ENCODE measurements at regions not wholly inside any gene's neighbourhood (a gene's known extent, or its start where the extent isn't known, plus 50 kb on each side); places are given as distances from the start of the nearest gene placed in this dataset.
"Not testable (repeated sequence)": the region's sequence is repeated elsewhere in the genome, so short reads cannot be mapped to it uniquely, and the experiment has no call there.

DNA sequence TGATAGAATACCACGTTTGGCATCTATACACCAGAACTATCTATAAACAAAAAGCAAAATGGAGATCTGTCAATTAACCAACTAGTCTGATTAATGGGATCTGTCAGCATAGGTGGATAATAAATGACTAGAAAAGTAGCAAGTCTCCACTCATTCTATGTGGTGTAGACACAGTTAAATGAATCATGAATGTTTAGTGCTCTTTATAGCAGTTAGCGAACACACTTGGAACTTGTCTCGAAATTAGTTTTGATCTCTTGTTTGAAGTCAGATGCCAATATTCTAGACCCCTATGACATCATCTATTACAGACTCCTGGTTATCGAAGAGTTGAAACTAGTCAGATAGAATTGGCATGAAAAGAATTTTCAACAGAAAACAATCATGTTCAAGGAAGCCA lies 259.7 kb downstream of the AHR start:
- DNase-seq (ENCODE audit: low spot score): no peak

DNA sequence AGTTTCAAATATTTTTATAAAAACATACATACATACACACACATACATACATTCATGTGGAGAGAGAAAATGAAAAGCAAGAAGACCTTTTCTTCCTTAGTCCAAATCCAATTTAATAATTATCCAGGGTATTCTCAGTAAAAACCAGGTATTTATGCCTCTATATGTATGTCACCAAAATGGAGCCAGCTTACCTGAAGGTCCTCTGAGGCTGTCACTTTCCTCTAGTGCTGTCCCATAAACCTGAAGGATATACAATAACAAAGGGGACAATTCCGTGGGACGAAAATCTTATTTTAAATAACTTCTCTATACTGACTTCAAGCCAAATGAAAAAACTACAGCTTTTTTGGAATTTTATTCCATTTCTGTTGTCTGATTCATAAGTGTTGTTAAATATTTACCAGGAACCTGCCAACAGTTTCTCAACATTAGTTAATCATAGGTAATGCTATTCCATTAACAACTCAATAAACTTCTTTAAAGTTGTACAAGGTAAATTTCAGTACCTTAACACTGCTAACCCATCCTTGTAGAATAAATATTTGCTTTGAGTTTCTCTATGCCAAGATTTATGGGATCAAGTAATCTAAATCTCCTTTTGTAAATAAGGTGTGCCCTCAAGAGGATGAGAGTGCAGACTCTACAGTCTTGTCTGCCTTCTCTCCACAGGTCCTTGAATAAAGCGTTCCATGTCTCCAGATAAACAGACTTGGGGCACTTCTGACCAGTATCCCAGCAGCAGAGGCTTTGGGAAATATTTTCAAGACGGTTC lies 260.3 kb downstream of the AHR start:
- DNase-seq (ENCODE audit: low spot score): no peak

DNA sequence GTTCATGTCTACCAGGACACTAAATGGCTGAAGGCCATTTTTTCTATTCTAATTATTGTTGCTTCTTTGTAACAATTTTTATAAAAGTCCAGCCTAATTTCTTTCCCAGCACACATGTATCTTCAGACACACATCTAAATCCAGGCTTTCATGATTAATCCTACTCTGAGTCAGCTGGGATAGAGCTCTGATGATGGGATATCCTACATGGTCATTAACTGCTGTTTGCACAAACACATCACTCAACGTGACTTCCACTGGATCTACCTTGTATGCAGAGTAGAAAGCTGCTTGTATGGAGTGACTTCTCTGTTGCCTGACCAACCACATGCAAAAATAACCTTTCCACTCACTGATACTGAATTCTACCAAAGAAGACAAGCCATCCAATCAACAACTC lies 260.9 kb downstream of the AHR start:
- no peak for DNase-seq (ENCODE audit: low spot score)

DNA sequence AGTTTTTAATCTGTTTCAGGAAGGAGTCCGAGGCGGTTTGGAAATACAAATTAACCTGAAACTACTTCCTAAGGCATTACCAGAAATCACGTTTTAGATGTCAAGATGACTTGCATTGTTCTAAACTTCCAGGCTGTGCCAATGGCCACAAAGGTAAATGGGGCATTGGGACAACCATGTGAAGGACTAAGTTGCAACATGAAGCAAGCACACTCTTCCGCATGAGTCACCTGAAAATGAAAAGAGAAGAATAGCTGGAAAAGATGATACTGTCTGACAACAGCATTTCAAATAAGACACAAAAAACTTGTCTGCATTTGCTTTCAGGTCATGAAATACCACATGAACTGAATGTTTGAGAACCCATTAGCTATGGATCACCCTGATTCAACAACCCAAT lies 262.1 kb downstream of the AHR start:
- no peak for DNase-seq (ENCODE audit: low spot score)

DNA sequence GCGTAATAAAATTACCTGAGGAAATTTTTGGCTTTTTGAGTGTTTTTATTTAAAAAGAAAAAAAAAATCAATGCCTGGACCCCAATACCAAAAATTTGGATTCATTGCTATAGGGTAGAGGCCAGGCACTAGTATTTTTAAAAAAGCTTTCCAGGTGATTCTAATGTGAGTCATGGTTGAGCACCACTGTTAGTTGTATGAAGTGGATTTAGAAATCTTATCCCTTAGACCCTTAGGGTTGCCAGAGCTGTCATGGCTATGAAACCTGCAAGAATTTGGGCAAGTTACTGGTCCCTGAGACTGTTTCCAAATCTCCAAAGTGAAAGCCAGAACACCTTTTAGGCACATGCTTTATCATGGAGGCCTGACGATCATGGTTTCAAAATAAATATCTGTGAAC lies 262.5 kb downstream of the AHR start:
- no peak for DNase-seq (ENCODE audit: low spot score)

DNA sequence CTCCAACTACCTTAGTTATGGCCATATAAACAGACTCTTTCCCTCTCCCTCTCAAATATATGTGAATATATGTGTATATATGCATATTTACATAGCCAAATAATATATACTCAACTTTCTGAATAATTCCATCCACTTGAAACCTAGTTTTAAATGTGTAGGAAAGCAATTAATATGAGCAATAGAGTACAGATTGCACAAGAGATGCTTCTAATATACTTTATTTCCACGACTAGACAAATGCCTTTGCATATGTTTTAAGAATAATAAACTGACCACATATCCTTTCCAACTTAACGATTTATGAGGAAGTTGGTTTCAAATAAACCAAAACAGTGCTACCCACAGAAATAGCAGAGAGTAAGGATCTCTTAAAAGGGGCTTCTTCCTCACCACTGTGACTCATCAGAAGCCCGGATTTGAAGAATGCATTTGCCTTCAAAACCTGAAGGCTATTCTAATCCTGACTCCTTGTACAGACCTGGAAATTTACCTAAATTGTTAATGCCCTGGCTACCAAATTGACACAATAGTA lies 266.3 kb downstream of the AHR start:
- DNase-seq (ENCODE audit: low spot score): peak; percentile 11

DNA sequence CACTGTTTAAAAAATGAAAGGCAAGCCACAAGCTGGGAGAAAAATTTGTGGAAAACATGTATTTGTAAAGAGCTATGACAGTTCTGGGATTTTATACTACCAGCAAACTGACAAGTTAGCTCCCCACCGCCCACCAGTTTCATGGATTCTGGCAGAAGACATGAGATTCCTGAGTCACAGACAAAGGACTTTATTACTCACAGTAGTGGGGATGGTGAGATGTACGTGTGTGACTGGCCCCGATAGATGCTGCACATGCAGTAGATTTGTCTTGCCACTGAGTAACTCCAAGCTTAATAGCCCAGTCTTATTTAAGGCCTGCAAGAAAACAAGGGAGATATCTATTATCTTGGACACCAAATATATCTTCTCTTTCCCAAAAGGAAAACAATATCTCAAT lies 281.7 kb downstream of the AHR start:
- DNase-seq (ENCODE audit: low spot score): peak; percentile 37

DNA sequence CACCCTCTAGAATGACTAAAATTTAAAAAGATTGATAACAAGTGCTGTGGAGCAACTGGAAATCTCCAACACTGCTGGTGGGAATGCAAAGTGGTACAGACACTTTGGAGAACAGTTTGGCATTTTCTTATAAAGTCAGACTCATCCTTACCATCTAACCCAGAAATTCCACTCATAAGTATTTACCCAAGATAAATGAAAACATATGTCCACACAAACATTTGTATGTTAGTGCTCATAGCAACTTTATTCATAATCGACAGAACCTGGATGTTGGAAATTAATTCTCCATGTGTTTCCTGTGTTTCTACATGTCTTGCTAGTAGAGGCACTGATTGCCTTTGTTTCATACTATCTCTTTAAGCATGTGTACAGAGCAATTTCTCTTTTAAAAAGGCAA lies 282.4 kb downstream of the AHR start:
- no peak for DNase-seq (ENCODE audit: low spot score)

DNA sequence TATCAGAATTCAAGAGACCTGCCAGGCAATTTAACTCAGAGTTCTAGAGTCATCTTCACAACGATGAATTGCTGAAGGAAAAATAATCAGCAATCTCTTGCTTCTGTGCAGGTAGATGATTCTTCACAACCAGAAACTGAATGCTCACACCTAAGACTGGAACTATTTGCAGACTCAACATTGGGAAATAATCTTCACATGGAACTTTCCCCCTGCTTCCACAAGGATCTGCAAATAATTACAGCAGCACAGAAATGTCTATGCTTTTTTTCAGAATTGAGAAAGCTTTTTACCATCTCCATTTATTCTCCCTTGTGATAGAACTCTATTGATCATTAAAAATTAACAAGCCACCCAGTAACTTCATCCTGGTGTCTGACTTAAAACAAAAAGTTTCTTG lies 282.8 kb downstream of the AHR start:
- DNase-seq (ENCODE audit: low spot score): no peak

DNA sequence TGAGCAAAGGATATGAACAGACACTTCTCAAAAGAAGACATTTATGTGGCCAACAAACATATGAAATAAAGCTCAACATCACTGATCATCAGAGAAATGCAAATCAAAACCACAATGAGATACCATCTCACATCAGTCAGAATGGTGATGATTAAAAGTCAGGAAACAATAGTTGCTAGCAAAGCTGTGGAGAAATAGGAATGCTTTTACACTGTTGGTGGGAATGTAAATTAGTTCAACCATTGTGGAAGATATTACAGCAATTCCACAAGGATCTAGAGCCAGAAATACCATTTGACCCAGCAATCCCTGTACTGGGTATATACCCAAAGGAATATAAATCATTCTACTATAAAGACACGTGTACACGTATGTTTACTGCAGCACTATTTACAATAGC lies 284.2 kb downstream of the AHR start:
- DNase-seq (ENCODE audit: low spot score): not testable (repeated sequence)

DNA sequence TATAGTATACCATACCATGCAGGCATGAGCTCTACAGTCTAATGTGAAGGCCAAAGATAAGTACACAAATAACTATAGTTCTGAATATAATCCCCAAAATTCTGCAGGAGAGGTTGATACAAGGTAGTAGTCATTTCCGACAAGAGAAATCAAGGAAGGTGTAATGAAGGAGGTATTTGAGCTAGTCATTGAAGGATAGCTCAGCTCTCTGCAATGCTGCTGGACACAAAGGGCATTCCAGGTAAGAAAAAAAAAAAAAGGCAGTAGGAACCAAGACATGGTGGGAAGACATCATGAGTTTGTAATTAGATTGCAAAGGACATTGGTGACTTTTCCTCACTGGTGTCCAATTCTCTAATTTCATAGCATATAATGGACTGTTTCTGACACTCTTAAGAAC lies 285.3 kb downstream of the AHR start:
- DNase-seq (ENCODE audit: low spot score): no peak

DNA sequence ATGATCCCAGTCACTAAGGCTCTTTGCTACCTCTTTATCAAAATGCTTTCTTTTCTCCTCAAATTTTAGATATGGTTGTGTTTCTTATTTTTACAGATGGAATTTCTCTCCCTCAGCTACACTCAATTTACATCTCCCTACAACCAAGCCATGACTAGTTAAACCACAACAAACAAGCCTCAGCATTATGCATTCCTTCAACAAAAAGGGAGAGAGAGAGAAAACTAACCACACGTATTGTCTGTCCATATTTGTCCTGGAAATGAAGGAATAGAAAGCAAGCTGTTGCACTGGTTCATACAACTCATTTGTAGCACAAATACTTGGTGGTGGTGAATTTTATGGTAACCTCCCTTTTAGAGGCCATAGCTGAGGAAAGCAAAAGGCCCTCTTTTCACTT lies 286.4 kb downstream of the AHR start:
- DNase-seq (ENCODE audit: low spot score): no peak

DNA sequence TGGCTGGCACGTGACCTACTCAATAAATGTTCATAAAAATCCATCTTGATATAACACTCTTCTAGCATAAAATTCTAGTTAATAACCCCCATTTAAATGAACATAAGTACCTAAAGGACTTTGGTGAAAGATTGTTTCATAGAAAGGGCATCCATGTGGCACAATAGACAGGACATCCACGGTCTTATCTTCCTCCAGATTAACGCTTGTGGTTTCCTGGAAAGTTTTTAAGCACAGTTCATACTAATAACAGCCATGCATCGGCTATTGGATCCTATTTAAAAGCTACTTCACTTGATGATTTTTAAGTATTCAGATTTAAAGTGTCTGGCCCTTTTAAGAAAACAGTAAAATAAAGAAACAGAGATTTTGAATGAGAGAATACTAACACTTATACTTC lies 288.3 kb downstream of the AHR start:
- no peak for DNase-seq (ENCODE audit: low spot score)

DNA sequence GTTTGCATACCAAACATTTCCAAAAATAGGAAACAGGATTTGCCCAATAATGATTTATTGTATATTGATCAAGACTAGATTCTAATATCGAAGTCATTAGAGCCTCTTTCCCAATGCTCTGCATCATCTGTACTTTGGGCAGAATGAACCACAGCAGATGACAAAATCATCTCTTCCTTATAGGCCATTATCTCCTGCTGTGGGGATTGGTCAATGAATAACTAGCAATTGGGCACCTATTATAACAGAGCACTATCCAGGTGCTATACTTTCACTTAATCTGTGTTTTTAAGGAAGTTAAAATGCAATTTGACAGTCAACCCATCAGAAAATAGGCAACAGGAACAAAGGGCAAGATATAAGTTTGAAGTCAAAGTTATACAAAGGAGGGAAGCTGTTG lies 290.3 kb downstream of the AHR start:
- no peak for DNase-seq (ENCODE audit: low spot score)

DNA sequence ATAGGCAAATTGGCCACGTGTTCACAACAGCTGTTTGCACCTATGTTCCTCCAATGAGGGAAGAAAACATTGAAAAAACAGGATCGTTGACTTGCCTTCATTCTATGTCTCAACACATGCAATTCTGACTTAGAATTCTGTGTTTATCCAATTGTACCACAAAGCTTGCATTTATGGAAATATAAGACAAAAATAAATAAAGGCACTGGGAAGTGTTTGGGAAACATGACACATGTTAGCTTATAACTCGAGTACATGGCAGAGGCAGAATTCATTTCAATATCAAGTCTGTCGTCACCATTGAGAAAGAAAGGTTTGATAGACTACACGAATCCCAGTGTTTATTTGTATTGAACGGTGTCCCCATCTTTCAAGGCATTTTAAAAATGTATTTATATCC lies 291.2 kb downstream of the AHR start:
- no peak for DNase-seq (ENCODE audit: low spot score)

DNA sequence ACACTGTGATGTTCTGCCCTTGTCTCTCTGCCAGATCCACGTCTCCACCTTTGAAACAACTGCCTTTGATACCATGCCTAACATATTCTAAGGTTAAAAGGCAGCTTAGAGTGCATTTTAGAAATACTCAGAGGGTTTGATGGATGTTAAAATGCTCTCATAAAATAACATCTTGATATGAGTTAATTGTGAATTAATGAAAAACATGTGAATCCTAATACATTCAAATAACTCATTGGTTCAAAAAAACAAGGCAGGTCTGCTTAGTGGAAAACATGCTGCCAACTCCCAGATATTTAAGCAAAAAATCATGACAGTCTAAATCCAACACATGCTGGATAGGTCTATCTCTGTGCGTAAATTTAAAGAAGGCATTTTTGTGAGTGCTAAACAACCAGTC lies 291.8 kb downstream of the AHR start:
- no peak for DNase-seq (ENCODE audit: low spot score)

DNA sequence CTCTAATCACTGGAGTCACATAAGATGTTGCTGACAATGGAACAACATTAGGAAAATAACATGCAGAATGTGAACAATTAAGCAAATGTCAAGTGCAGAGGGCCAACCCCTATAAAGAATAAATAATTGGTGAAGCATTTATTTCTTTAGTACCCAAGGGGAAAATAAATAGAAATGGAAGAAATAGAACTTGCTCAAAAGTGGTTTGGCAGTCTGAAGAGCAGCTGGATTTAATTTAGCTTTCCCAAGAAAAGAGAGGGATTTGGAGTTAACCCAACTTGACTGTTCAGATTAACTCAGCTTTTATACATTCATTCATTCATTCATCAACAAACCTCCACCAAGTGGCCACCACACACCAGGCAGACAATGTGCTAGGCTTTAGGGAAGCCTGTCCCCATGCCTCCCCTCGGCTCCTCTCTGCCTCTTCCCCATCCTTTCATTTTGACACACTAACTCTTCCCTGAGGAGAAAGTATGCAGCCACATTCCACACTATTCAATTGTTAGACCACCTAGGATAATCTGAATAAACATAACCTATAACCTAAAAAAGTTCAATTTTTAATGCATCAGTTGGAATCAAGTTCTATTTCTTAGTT lies 295.5 kb downstream of the AHR start:
- no peak for DNase-seq (ENCODE audit: low spot score)

DNA sequence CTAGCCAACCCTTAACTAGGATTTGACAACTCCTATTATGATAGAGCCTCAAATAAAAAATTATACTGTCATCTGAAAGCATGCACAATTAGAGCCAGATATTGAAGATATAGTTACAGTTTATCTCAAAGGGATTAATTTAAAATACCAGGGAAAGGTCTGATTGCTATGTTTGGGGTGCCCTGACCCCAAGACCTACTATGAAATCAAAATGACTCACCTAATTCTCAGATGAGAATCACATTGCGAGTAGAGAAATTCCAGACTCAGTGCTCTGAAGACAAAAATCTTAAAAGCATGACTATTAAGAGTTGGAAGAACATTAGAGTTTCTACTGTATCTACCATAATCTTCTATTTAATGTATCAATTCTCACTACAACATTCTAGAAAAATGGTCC lies 297.1 kb downstream of the AHR start:
- no peak for DNase-seq (ENCODE audit: low spot score)

DNA sequence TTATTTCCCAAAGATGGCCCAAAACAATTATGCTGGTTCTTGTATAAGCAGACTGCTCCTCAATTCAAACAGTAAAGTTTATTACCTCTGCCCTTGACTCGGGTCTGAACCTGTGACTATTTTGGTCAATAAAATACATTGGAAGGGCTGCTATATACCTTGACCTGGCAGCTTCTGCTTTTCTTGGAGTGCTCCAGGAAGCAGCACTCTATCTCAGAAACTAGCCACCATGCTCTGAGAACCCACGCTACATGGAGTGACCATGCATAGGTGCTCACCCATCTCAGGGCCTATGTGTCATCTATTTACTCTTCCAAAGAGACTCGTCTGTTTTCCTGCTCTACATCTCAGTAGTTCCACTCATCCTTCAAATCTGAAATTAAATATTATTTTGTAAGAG lies 299.9 kb downstream of the AHR start:
- DNase-seq (ENCODE audit: low spot score): no peak

DNA sequence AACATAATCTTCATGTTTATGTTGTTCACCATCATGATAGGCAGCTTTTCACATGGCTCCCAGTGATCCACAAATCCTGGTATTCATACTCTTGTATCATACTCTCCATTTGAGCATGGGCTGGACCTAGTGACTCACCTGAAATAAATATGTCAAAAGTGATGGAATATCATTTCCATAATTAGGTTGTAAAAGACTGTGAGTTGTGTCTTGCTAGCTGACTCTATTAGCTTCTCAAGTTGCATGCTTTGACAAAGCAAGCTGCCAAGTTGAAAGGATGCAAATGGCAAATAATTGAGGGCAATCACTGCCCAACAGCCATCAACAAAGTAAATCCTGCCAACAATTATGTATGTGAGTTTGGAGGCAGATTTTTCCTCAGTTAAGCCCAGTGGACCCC lies 300.4 kb downstream of the AHR start:
- no peak for DNase-seq (ENCODE audit: low spot score)

DNA sequence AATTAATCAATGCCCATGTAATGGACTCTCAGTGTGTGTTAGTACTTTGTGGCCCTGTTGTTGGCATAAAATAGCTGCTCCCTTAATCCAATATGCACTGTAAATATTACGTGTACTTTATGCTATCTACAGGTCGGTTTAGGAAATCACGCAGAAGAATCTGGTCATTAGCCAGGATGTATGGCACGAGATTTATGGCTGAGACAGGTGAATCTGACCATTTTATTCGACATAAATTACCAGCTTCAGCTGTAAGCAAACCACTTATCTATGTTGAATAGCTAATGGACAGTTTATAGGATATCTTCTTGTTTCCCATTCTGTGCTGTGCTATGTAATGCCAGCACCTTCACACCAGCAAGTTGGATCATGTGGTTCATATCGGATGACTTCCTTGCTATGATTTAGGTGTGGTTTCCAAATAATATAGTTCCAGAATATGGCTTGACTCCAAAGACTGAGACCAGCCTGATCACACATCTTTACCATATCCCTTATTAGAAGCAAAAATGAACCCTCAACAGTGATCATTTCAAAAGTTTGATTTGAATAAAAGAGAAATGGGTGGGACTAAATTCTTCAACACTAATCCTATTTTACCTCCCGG lies 301.4 kb downstream of the AHR start:
- no peak for DNase-seq (ENCODE audit: low spot score)

DNA sequence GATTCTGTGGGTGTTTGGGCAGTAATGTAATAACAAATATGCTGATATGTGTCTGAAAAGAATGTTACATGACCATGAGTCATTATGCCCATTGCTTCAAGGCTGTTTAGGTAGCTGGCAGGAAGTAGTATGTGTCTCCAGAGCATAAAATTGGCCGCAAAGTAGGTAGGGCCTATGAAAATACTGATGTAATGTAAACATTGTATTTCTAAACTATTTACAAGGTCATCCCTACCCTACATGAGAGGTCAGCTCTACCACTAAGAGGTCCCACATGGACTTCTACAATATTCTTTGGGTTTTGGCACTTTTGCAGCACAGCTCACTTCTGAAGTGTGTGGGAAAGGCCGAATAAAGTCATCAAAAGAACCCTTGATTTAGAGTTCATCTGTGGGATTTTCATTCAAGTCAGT lies 301.9 kb downstream of the AHR start:
- DNase-seq (ENCODE audit: low spot score): peak; percentile 53

DNA sequence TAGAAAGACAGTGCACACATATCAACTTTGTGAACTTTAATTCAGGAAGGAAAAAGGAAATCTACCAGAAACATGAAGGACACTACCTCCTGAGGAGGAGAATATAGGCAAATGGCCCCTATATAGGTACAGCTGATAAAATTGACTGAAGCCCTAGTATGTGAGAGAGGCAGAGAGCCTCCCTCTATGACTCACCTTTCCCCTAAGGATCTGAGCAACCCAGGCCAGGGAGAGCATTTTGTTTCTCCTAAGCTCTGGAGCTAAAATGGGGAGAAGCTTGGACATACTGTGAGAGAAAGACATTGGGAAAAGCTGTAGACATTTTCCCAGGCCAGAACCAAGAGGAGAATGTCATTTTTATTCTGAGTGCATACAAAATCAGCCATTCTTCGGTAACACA lies 303.5 kb downstream of the AHR start:
- no peak for DNase-seq (ENCODE audit: low spot score)
